Activated effector memory CD4-positive, alpha-beta T cell treated with anti-CD3 and anti-CD28 coated beads, Interleukin-2, amount 50 U/mL, for 16 hours (primary cell): ENCODE measurements at regions not wholly inside any gene's neighbourhood (a gene's known extent, or its start where the extent isn't known, plus 50 kb on each side); places are given as distances from the start of the nearest gene placed in this dataset.

Experiments
- DNase-seq: peaks from one replicate; pipeline ENCODE4 v3.0.0-alpha.2; 2020

DNA sequence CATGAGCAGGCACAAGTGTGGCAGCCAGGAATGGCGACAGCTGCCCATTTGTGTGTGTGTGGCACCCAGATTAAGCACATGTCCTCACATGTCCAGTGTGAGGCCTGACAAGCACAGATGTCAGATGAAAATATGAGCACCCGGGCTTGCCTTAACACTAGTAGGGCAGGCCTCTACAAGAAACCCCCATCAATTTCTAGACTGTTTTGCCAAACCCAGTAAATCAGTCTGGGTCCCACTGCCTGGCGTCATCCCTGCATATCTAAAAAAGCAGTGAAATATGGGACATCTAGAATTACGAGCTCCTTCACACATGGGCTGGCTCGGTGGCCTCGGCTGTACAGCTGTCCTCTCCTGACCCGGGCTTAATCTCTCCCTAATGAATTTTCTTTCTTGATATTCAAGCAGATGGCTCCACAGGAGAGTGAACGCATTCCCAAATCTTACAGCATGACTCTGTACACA, 432.7 kb downstream of the FOXO1 start:
- DNase-seq, result no peak

DNA sequence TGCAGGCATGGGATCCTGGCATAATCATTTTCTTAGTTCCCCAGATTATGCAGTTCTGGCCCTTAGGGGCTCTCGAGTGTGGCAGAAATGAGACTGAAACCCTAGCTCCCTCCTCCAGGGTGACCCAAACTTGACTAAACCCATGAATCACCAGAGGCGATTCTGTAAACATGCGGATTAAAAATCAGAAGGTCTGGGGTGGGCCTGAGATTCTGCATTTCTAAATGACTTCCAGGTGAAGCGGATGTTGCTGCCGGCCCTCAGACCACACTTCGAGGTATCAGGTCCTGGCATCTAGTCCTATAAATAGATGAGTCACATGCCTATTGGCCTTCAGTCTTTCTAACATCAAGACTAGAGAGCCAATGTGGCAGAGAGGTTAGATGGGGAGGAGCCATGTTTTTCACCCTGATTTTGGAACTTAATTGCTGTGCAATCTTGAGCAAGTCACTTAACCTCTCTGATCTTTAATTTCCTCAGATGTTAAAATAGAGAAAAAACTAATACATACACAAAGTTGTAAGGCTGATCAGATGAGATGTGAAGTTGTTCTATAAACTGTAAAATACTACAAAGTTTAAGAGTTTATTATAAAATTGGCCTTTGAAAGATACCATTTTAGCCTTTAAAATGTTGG, 431.2 kb downstream of the FOXO1 start:
- no peak for DNase-seq

DNA sequence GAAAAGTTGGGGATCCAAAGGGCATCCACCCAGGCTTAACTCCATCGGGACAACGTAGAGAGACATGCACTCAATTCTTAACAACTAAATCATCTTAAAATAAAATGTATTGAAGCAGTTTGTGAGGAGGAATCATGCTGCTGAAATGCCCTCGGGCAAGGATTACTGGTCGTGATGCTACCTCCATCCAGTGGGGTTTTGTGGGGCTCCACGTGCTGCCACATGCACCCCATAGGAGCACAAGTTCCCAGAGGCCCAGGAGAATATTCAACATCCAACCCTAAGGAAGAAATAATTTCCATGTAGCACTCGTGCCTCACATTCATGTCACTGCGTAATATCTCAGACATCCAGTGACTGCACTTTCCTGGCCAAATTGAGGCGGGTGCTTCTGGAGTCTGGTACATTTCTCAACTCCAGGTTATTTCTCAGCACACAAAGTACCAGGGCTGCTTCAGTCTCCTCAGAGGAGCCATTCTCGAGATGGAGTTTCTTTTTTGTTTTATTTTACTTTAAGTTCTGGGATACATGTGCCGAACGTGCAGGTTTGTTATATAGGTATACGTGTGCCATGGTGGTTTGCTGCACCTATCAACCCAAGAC, 429.8 kb downstream of the FOXO1 start:
- DNase-seq, result no peak

DNA sequence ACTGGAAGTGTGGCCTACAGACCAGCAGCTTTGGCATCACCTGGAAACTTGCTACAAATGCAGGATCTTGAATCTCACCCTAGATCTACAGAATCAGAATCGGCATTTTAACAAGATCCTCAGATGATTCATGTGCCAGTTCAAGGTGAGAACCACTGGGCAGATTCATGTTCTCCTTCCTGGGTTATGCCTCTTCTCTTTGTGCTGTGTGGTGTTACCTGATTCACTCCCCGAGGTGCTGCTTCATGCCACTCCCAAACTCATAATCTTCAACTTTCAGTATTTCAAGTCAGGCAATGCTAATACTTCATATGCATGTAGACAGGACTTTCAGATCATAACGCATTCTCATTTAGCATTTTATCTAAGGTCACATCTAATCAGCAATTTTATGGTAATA, 427.7 kb downstream of the FOXO1 start:
- DNase-seq, result no peak

DNA sequence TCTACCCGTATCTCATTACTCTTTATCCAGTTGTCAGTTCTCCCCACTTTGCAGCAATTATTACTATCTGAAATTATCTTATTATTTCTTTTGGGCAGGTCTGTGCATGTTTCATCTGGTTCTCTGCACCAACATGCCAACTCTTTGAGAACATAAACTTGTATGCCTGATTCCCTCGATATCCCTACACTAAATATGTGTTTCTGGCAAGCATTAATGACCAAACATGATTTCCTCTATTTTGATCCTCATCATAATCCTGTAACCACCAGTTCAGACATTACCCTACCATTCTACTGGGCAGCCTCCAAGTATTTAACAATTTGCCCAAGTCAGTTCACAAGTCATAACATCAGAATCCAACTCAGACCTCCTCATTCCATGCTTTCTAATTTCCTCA, 426.1 kb downstream of the FOXO1 start:
- no peak for DNase-seq

DNA sequence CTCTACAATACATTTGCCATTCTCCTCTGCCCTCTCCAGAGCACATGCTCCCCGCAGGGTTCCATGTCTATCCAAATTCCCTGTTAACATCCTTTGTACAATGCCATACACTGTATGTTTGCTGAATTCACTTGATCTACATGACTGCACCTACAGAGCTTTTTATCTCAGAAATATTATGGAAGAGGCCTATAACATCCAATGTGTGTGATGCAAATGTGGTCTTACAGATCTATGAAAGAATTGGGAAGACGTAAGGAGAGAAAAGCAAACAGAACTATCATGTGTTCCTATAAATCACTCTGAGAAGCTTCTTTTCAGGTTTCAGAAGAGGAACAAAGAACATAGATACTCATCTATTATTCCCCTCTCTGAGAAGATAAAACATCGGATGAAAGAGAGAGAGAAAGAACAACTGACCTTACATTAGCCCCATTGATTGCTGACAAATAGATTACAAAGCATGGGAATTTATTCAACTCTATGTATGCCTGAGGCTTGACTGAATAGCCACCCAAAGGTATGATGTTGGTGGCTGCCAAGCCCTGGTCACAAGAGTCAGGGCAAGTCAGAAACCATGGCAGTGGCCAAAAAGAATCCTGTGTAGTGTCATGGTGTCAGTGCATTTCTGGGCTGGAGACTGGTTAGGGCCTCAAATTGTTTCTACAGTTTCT, 425.2 kb downstream of the FOXO1 start:
- DNase-seq, result no peak

DNA sequence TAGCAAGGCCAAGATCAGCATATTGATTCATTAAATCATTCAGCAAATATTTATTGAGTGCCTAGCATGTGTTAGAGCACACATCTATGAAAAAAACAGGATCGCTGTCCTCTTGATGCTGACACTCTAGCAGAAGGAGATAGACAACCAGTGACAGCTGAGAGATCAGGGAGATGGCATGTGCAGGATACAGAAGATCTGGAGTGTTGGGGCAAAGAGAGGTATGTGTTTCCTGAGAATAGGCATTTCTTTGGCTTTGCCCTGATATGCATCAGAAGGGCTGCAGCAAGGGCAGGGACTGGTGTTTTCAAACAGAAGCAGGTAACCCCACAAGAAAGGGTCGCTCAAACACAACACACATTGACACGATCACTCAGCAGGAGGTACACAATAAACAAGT, 423.4 kb downstream of the FOXO1 start:
- DNase-seq, result no peak

DNA sequence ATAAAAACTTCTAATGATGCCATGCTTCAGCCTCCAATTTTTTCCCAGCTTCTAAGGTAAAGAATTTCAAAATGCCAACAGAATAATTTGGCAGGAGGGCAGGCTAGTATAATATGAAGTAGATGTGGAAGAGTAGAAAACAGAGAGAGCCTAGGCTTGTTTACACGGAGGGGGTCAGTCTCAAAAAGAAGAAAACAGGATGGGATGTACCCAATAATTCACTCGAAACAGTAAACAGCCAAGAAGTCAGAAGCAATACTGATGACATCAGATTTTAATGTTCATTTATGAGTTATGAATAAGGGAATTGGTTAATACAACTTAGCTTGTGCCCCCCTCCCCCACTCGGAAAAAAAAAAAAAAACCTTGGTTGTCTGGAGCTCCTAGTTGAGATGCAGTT, 422.5 kb downstream of the FOXO1 start:
- no peak for DNase-seq

DNA sequence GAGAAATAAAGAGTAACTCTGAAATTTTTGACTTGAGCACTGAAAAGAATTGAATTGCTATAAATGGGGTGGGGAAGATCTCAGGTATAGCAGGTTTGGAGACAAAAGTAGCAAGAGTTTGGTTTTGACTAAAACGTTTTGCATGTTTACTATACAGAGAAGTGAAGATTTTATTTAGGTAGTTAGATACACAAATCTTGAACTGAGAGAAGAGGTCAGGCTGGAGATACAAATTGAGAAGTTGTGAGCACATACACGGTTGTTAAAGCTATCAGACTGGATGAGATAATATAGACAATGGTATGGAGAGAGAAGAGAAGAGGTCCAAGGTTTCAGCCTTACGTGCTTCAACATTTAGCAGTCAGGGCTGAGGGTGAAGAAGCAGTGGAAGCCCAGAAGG, 420.9 kb downstream of the FOXO1 start:
- no peak for DNase-seq

DNA sequence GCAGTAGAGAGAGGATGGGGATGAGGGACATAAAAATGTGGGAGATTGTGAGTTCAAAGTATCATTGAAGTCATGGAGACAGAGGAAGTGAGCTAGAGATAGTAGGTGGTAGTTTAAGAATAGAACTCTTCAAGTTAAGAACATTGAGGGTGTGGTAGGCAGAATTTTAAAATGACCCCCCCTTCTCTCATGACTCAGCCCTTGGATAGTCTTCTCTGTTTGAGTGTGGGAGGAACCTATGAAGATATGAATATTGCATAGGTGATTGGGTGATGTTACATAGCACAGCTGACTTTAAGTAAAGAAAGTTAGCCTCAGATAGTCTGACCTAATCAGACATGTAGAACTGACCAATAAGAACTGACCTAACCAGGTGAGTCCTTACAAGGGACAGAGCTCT, 418.6 kb downstream of the FOXO1 start:
- no peak for DNase-seq

DNA sequence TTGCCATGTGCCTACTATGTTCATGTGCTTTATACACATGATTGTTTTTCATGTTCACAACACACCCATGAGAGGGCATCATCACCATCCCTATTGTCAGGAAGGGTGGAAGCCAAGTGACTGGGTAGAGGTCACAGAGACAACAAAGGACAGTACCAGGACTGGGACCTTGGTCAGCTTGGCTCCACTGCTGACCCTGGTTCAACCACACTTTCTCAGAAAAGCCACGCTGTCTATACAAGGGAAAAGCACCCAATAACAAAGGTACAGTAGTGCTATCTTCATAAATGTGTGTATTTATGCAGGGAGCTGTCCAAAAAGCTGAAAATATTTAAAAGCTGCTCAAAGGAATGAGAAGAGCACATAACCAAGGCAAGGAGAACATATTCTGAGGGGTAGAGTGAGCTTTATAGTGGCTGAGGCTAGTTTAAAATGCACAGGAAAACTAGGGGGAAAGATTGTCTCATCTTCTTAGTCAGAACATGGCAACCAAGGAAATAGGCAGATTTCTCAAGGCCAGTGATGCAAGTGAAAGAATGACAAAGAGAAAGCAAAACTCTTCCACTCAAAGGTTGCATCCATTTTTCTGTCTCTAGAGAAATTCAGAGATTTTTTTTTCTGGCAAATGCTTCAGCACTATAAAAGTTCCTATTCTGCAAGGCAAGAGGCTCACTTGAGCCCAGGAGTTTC, 415.0 kb downstream of the FOXO1 start:
- DNase-seq, result no peak

DNA sequence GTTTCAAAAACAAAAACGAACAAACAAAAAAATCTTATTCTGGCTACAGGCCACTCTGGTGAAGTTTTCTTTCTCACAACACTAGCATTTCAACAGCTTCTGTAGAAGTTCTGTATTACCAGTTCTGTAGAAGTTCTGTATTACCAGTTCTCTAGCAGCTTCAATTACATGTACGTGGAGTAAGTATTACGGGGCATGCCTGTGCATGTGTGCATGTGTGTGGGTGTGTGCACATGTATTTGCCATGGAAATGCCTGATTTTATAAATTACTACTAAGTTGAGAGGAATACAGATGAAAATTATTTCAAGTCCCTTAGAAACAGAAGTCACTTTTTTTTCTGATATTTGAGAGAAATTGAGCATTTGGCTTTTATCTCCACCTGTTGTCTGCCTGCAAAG, 414.2 kb downstream of the FOXO1 start:
- no peak for DNase-seq

DNA sequence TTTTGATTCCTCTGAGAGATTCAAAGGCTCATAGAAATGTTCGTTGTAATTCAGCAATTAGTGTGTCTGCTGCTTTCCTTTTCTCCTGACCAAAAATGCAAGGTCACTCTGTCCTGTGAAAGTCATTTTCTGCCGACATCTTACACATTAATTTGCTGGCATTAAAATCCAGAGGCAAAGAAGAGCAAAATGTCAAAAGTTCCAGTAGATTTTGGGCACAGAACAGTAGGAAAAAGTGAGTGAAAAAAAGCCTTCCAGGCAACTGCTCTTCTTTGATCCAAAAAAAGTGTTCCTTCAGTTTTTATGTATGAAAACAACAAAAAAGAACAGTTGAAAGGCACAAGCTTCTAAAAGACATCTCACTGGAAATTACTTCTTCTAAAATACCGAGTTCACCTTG, 413.8 kb downstream of the FOXO1 start:
- no peak for DNase-seq

DNA sequence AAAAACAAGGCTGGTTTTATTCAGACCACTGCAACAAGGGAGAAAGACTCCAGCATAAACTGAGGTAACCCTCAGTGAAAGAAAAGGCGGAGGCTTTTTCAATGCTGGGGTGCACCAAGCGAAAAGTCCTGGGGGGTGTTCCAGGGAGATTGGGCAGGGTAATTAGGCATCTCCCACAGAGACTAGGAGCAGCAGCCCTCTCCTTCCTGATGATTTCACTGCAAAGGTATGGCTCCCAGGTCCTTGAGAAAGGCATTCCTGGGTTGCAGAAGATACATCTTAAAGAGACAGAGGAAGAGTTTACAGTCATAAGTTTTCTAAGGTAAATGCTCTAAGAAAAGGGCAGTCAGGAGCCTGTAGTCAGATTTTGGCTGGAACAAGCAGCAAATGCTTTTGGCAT, 412.0 kb downstream of the FOXO1 start:
- no peak for DNase-seq

DNA sequence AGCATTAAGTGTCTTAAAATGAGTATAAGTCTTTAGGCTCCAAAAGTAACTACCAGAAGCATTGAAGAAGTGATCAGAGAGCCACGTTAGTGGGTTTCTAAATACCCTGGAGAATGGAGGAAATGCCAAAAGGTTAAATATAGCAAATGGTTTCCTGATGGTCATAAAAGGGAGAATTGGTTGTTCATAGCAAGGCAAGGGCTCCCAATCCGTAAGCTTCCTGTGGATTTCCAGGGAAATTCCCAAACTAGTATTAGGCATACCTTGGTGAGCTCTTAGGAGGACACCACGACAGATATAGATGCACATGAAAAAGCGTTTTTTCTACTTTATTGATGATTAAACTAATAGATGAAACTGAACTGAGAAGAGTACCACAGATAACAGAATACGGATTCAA, 410.9 kb downstream of the FOXO1 start:
- DNase-seq, result no peak

DNA sequence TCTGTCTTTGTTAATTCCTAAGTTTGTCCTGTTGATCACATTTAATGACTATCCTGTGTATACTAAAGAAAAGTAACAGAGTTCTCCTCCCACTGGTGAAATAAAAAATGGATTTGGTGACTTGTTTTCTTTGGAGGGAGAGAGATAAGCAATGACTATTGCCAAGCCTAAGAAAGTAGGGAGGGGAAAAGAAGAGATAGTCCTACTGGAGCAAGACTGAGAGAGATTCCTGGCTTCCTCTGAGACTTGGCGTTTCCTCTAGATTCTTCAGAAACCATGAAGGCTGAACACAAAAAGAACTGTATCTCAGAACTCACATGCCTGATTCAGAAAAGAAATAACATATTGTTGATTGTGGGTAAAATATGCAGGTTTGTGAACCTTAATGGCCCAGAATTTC, 406.5 kb downstream of the FOXO1 start:
- DNase-seq, result no peak

DNA sequence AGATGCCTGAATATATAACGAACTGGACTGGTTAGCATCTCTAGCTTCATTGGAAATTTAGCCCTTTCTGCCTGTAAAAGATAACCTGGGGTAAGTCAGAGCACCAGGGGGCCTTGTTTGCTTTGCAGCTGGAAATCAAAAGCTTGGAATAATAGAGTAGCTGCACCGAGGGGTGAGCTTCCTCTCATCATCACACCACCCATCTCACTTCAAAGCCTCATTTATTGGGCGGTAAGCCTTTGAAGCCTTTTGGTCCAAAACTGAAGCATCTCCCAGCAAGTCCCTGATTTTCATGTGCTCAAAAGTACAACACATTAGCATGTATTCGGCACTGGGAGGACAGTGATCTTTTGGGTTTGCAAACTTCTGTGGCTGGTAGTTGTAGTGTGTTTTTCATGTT, 405.1 kb downstream of the FOXO1 start:
- DNase-seq, result no peak

DNA sequence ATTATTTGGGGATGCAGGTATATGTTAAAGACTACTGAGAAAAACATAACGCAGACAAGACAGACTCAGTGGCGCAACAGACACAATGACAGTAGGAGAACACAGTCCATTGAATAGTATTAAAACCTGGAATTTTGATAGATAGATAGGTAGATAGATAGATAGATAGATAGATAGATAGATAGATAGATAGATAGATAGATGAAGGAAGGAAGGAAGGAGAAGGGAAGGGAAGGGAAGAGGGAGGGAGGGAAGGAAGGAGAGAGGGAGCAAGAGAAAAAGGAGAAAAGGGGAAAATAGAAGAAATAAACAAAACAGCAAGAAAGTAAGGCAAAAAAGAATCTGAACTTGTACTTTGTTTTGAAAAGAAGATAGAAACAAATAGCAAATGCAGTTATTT, 404.5 kb downstream of the FOXO1 start:
- DNase-seq, result no peak

DNA sequence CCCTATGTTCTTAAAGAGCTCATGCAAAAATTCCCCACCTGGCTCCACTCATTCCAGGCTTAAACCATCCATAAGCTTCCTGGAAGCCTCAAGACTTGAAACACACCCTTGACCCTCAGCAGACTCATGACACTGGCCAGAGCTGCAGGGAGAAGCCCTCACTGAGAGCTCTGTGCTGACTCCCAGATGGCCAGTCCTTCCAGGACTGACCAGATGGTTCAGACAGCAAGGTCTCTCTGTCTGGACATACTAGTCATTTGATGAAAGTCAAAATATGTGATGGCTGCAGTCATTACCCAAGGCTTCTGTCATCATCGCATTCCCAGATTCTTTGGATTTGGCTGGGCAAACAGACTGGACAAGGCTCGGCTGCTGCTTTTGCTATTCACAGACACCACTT, 397.4 kb downstream of the FOXO1 start:
- DNase-seq, result no peak

DNA sequence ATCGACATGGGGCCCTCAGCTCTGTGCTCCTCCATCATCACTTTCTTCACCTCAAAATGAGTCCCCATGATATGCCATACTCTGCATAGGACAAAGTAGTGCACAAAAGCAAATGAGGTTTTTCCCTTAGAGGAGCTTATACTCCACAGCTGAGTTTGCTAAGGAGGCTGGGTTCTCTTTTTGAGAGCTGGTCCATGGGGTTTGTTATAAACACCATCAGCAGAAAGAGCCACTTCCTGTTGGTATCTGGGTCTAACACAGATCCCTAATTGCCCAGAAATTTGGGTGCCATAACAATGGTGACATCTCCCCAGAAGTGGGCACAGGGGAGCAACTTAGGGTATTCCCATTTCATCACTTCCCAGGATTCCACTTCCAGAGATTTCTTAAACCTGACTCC, 395.7 kb downstream of the FOXO1 start:
- no peak for DNase-seq

DNA sequence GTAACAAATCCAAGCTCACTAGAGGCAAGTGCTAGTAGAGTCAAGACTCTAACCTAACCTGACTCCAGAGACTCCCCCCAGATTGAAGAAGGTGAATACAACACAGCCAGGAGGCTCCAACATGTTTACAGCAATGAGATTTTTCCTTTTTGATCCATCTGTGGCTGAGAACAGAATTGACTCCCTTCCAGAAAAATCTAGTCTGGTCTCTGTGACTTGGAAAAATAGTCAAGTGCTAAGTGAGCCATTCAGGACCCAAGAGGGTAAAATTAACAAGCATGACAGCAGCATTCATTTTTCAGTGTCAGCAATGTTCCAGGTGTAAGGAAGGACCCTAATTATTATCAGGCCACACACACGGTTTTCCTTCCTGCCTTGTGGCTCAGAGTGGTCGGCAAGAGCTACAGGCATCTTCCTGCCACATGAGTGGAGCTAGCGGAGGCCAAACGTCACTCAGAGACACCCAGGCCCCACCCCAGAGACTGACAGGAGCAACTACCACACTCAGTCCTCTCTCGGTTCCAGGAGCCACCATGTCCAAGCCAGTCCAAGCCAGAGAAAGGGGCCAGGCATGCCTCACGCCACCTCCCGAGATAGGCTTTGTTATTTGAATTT, 395.1 kb downstream of the FOXO1 start:
- DNase-seq, result no peak

DNA sequence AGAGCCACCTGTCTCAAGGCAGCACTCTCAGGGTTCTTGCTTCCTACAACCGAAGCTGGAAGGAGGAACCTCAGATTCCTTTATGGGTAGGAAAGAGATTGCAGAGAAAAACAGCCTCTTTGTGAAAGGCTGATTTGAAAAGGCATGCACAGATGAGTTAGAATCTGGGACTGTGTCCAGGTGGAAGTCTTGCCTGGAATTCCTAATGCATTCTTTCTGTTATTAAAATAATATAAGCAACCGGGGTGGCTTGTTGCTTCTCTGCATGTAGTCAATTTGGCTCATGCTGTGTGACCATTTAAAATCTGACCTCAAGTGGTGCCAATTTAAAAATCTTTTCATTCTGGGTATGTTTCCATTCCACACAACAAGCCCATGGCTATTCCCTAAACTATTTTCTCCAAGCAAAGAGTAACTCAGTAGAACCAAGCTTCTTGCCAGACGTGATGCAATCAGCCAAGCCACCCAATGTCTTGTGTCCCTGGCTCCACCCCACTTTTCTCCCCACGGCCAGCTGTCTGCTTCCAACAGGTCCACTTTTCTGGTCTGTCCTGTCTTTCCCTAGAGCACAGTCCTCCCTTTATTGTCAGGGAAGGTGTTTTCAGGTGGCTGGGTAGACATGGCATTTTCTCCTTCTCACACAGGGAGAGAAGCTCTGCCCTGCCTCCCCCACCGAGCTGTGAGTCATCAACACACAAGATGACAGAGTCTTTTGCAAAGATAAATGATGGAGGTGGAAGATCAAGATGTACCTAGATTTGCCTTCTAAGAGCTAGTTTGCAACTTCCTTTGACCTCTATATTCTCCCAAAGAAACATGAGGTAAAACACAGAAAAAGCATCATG, 394.3 kb downstream of the FOXO1 start:
- DNase-seq, result peak; percentile 77

DNA sequence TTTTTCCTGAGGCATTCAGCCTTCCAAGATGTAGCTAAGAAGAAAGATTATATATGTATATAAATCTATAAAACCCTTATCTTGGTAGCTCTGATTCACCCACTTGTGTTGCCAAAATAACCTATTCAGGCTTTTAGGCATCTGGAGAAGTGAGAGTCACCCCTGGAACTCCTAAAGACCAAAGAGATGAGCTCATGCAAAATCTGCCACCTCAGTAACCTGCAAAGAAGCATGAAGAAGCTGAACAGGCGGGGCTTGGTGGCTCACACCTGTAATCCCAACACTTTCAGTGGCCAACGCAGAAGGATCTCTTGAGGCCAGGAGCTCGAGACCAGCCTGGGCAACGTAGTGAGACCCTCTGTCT, 393.7 kb downstream of the FOXO1 start:
- DNase-seq, result no peak
